ENCODE measurements at regions not wholly inside any gene's neighbourhood (a gene's known extent, or its start where the extent isn't known, plus 50 kb on each side); places are given as distances from the start of the nearest gene placed in this dataset.

- TF ChIP-seq, protein P1, sequence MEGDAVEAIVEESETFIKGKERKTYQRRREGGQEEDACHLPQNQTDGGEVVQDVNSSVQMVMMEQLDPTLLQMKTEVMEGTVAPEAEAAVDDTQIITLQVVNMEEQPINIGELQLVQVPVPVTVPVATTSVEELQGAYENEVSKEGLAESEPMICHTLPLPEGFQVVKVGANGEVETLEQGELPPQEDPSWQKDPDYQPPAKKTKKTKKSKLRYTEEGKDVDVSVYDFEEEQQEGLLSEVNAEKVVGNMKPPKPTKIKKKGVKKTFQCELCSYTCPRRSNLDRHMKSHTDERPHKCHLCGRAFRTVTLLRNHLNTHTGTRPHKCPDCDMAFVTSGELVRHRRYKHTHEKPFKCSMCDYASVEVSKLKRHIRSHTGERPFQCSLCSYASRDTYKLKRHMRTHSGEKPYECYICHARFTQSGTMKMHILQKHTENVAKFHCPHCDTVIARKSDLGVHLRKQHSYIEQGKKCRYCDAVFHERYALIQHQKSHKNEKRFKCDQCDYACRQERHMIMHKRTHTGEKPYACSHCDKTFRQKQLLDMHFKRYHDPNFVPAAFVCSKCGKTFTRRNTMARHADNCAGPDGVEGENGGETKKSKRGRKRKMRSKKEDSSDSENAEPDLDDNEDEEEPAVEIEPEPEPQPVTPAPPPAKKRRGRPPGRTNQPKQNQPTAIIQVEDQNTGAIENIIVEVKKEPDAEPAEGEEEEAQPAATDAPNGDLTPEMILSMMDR (IDR thresholded peaks at IDR 0.05; ENCODE audit: extremely low read depth, missing control alignments), result no peak
- DNase-seq (ENCODE audit: low spot score), result no peak
Measured at GRCh38 chr1:184254849-184255248, 132.0 kb upstream of the C1orf21 start.

GRCh38 chr1:184255560-184255959, 131.3 kb upstream of the C1orf21 start:
- TF ChIP-seq, protein P1 (IDR thresholded peaks at IDR 0.05; ENCODE audit: extremely low read depth, missing control alignments), result no peak
- no peak for DNase-seq (ENCODE audit: low spot score)

- TF ChIP-seq, protein P1 (IDR thresholded peaks at IDR 0.05; ENCODE audit: extremely low read depth, missing control alignments), result no peak
- DNase-seq (ENCODE audit: low spot score), result no peak
Measured at GRCh38 chr1:184257873-184258272, 129.0 kb upstream of the C1orf21 start.

DNA sequence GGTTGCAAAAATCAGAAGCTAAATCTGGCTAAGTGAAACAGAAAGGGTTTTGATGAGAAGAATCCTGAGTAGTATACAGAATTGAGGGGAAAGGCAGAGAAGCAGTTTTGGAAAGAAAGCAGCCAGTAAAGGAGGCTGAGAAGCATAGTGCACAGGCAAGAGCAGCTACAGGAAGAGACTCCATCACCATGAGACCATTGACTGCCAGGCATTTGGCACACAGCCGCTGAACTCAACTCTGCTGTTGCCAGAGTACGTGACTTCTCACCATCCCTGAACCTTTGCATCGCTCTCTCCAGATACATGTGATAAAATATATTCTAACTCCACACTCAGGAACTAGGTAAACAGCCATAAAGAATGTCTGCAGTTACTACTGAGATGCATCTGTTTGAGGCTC, 128.3 kb upstream of the C1orf21 start:
- no peak for DNase-seq (ENCODE audit: low spot score)
- TF ChIP-seq, protein P1 (IDR thresholded peaks at IDR 0.05; ENCODE audit: extremely low read depth, missing control alignments), result no peak

GRCh38 chr1:184260382-184260781, 126.4 kb upstream of the C1orf21 start:
- TF ChIP-seq, protein P1 (IDR thresholded peaks at IDR 0.05; ENCODE audit: extremely low read depth, missing control alignments), result no peak
- DNase-seq (ENCODE audit: low spot score), result no peak

DNA sequence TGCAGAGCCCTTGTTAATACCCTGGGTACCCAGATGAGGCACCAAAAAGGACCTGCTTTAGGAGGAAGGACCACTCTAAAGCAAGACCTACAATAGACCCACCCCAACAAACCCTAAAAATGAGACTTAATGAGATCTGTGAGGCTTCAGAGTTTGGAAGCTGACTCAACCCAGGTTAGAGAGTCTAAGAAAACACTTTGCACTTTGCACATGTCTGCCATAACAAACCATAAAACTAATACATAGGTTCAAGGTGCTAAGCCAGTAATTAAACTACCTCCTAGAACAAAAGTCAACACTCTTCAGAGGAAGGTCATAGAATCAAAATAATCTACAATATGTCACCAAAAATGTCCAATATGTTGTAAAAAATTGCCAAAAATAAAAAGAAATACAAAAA, 124.7 kb upstream of the C1orf21 start:
- TF ChIP-seq, protein P1 (IDR thresholded peaks at IDR 0.05; ENCODE audit: extremely low read depth, missing control alignments), result no peak
- no peak for DNase-seq (ENCODE audit: low spot score)

GRCh38 chr1:184267747-184268146, 119.1 kb upstream of the C1orf21 start:
- TF ChIP-seq, protein P1 (IDR thresholded peaks at IDR 0.05; ENCODE audit: extremely low read depth, missing control alignments), result no peak
- no peak for DNase-seq (ENCODE audit: low spot score)

Data from GM20000 (cell line).